C1 segment of cervical spinal cord (tissue), 14 donors: ENCODE measurements at regions not wholly inside any gene's neighbourhood (a gene's known extent, or its start where the extent isn't known, plus 50 kb on each side); places are given as distances from the start of the nearest gene placed in this dataset.
"Not testable (repeated sequence)": the region's sequence is repeated elsewhere in the genome, so short reads cannot be mapped to it uniquely, and the experiment has no call there.

Experiments used
- DNase-seq, 14 donors: peaks; one replicate each; lab custom pipeline; 2025; lab: John Stamatoyannopoulos, UW

GRCh38 chr6:150767571-150768018 is 97.9 kb upstream of the MTHFD1L start:
- DNase-seq = peak in 1 of 14 donors; percentile 15

- DNase-seq = no peak
Measured at GRCh38 chr6:150770637-150771036, 94.9 kb upstream of the MTHFD1L start.

- no peak for DNase-seq
Measured at GRCh38 chr6:150773969-150774368, 91.5 kb upstream of the MTHFD1L start.

GRCh38 chr6:150775415-150776203 is 89.9 kb upstream of the MTHFD1L start:
- DNase-seq = no peak

GRCh38 chr6:150777736-150778135 is 87.8 kb upstream of the MTHFD1L start:
- DNase-seq = no peak

GRCh38 chr6:150783813-150784212 is 81.7 kb upstream of the MTHFD1L start:
- DNase-seq = no peak

- DNase-seq = no peak
Measured at GRCh38 chr6:150787429-150787828, 78.1 kb upstream of the MTHFD1L start.

GRCh38 chr6:150788089-150788488 is 77.4 kb upstream of the MTHFD1L start:
- DNase-seq = no peak

- DNase-seq = not testable (repeated sequence)
Measured at GRCh38 chr6:150789906-150790305, 75.6 kb upstream of the MTHFD1L start.

GRCh38 chr6:150791717-150792116 is 73.8 kb upstream of the MTHFD1L start:
- no peak for DNase-seq

- no peak for DNase-seq
Measured at GRCh38 chr6:150797949-150798348, 67.6 kb upstream of the MTHFD1L start.

GRCh38 chr6:150799276-150799805 is 66.2 kb upstream of the MTHFD1L start:
- DNase-seq = peak in 1 of 14 donors; percentile 33

- DNase-seq = no peak
Measured at GRCh38 chr6:150800674-150801314, 64.7 kb upstream of the MTHFD1L start.

GRCh38 chr6:150806790-150807189 is 58.7 kb upstream of the MTHFD1L start:
- no peak for DNase-seq

- peak in 2 of 14 donors; percentile 21 to 40 for DNase-seq
Measured at GRCh38 chr6:150813319-150813992, 52.0 kb upstream of the MTHFD1L start.

- DNase-seq = no peak
Measured at GRCh38 chr6:150813993-150814359, 51.5 kb upstream of the MTHFD1L start.
